A673 (cell line): ENCODE measurements at regions not wholly inside any gene's neighbourhood (a gene's known extent, or its start where the extent isn't known, plus 50 kb on each side); places are given as distances from the start of the nearest gene placed in this dataset.

Experiments
- BruUV-seq: library from RNA; stranded (reverse); fragments of 400-500 nt; replicated peaks from 2 replicates; lab custom pipeline; 2021; lab: Mats Ljungman, UMichigan
- CTCF ChIA-PET: fragments of 300-600 bp; sonication (Branson Sonifier 250); formaldehyde crosslinking; loops from one replicate; lab custom pipeline; 2022; ENCODE audit warnings: antibody characterized with exemption; lab: Charles Lee
- POLR2A ChIA-PET: fragments of 300-600 bp; sonication (Branson Sonifier 250); formaldehyde crosslinking; loops from one replicate; lab custom pipeline; 2022; ENCODE audit warnings: antibody characterized with exemption; ENCODE audit not compliant: low non-redundant PET; lab: Charles Lee
- DNase-seq: peaks from one replicate; pipeline ENCODE4 v3.0.0-alpha.2; 2015; ENCODE audit warnings: low spot score
- H3K27ac ChIP-seq: fragments of 200-600 bp; sonication (generic); 2 replicates; pipeline ENCODE4 v1.5.1; 2016; ENCODE audit warnings: mixed run types, low read depth, mild to moderate bottlenecking, mixed read lengths, antibody characterized with exemption, low read length; ENCODE audit not compliant: poor library complexity, severe bottlenecking
- H3K27me3 ChIP-seq: fragments of 200-600 bp; sonication (generic); replicated peaks from 2 replicates; pipeline ENCODE4 v1.6.1; 2017; ENCODE audit warnings: mixed run types, low read depth, mild to moderate bottlenecking, mixed read lengths, antibody characterized with exemption, low read length; ENCODE audit not compliant: insufficient read depth, poor library complexity
- H3K36me3 ChIP-seq: fragments of 200-600 bp; sonication (generic); 2 replicates; pipeline ENCODE4 v1.6.1; 2016; ENCODE audit warnings: mixed run types, mild to moderate bottlenecking, mixed read lengths, antibody characterized with exemption, low read length; ENCODE audit not compliant: insufficient read depth, poor library complexity, severe bottlenecking
- H3K4me1 ChIP-seq: fragments of 200-600 bp; sonication (generic); 2 replicates; pipeline ENCODE4 v1.6.1; 2017; ENCODE audit warnings: mixed run types, mild to moderate bottlenecking, mixed read lengths, antibody characterized with exemption, low read length; ENCODE audit not compliant: insufficient read depth, poor library complexity, severe bottlenecking
- H3K4me3 ChIP-seq: fragments of 200-600 bp; sonication (generic); 2 replicates; pipeline ENCODE4 v1.5.1; 2016; ENCODE audit warnings: low read depth, mixed run types, mild to moderate bottlenecking, mixed read lengths, low read length; ENCODE audit not compliant: poor library complexity, severe bottlenecking
- H3K9me3 ChIP-seq: fragments of 200-600 bp; sonication (generic); 2 replicates; pipeline ENCODE4 v1.6.1; 2016; ENCODE audit warnings: mixed run types, low read depth, mild to moderate bottlenecking, mixed read lengths, antibody characterized with exemption, low read length; ENCODE audit not compliant: poor library complexity, severe bottlenecking
- EZH2 ChIP-seq: fragments of 200-600 bp; sonication (generic); IDR thresholded peaks from 2 replicates; pipeline ENCODE4 v1.6.1; 2017; ENCODE audit warnings: borderline replicate concordance, low read depth, mild to moderate bottlenecking, mixed read lengths, antibody characterized with exemption, low read length; ENCODE audit not compliant: poor library complexity, severe bottlenecking
- intact Hi-C: fragments of 100-400 bp; cut with micrococcal nuclease; formaldehyde crosslinking; loops from one replicate; pipeline ENCODE4 v1.10.0; 2022; ENCODE audit not compliant: unreplicated experiment
- TF ChIP-seq, protein P1 (sequence below): fragments of 300-800, 200-600 bp; sonication (generic); conservative IDR thresholded peaks from 2 replicates; pipeline ENCODE4 v1.5.1; 2017; ENCODE audit warnings: low read depth, mild to moderate bottlenecking, antibody characterized with exemption, low read length, moderate library complexity, mixed read lengths

DNA sequence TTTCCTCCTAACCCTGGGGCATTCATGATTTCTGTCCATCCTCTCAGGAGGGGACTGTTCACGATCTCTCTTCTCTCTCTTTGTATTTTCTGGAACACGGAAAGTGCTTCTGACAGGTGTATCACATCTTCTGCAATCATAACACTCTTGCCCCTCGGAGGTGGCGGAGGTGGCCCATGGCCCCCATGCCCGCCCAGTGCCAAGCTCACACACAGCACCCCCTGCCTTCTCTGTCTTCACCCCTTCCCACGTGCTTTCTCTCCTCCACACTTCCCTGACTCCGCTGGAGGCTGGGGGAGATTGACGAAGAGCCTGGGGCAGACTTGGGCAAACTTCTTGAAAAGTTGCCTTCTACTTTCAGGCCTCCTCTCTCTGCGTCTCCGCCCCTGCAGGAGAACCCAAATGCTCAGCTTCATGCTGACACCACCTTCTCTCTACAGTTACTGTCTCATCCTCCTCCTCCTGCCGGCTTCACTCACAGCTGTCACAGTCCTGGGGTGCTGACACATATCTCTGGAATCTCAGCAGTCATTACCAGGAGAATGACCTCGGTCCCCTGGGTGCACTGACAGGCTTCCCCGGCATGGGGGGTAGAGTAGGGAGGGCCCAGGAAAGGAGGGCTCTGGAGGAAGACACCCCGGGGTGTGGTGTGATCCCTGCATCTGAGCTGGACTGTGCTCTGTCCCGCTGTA lies 127.1 kb downstream of the ENGASE start:
- no TSS peak for BruUV-seq
- no peak overlapping the region for H3K4me3 ChIP-seq
- POLR2A ChIA-PET, result no interaction called here
- intact Hi-C loops, result no loop called here
- TF ChIP-seq, protein P1, sequence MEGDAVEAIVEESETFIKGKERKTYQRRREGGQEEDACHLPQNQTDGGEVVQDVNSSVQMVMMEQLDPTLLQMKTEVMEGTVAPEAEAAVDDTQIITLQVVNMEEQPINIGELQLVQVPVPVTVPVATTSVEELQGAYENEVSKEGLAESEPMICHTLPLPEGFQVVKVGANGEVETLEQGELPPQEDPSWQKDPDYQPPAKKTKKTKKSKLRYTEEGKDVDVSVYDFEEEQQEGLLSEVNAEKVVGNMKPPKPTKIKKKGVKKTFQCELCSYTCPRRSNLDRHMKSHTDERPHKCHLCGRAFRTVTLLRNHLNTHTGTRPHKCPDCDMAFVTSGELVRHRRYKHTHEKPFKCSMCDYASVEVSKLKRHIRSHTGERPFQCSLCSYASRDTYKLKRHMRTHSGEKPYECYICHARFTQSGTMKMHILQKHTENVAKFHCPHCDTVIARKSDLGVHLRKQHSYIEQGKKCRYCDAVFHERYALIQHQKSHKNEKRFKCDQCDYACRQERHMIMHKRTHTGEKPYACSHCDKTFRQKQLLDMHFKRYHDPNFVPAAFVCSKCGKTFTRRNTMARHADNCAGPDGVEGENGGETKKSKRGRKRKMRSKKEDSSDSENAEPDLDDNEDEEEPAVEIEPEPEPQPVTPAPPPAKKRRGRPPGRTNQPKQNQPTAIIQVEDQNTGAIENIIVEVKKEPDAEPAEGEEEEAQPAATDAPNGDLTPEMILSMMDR, result no peak
- TF ChIP-seq EZH2, result no peak
- H3K9me3 ChIP-seq, result no peaks in the 10 kb centered on the region
- peak; percentile 58 for DNase-seq
- no peaks in the 10 kb centered on the region for H3K36me3 ChIP-seq
- CTCF ChIA-PET, result no interaction called here
- peaks cover 92% of the 10 kb centered on the region for H3K27me3 ChIP-seq
- H3K27ac ChIP-seq, result no peak overlapping the region
- no peaks in the 10 kb centered on the region for H3K4me1 ChIP-seq

DNA sequence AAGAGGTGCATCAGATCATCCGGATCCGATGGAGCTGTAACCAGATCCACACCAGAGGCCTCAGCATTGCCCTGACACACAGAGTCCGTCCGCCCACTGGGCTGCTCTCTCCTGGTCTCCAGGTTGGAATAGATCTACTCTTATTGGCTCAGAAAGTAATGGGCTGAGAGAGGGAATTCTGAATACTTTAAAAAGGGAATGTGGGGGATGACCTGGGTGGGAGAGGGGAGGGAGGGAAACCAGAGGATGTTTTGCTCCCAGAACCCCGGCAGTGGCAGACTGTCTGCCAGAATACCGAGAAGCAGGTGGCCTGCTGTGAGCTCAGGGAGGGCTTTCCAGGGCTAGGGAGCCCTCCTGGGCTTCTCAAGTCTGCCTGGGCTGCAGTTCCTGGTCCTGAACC lies 126.5 kb downstream of the ENGASE start:
- BruUV-seq, result no TSS peak
- intact Hi-C loops, result no loop called here
- no peak overlapping the region for H3K27ac ChIP-seq
- peaks cover 92% of the 10 kb centered on the region for H3K27me3 ChIP-seq
- ChIA-PET CTCF (no interaction called here), POLR2A (no interaction called here)
- no peaks in the 10 kb centered on the region for H3K9me3 ChIP-seq
- no peaks in the 10 kb centered on the region for H3K4me1 ChIP-seq
- DNase-seq, result no peak
- H3K36me3 ChIP-seq, result no peaks in the 10 kb centered on the region
- no peak overlapping the region for H3K4me3 ChIP-seq
- TF ChIP-seq, protein P1, result no peak
- no peak for TF ChIP-seq EZH2

DNA sequence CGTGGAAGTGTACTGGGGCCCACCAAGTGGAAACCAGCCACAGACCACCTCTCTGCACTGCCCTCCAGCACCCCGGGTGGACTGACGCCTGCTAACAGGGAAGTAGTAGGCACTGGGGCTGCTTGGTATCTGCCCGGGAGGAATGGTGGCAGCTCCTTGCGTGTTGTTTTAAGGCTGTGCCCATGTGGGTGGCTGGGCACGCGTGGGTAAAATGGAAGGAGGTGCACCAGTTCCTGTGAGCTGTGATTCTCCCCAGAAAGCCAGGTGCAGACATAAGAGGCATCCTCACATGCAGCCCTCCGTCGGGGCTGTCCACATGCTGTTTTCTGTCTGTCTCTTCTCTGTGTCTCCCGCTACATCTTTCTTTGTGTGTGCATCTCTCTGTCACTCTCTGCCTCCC lies 122.3 kb downstream of the ENGASE start:
- H3K4me1 ChIP-seq, result no peaks in the 10 kb centered on the region
- intact Hi-C loops, result no loop called here
- CTCF ChIA-PET, result no interaction called here

More for the DNA sequence above, 122.3 kb downstream of the ENGASE start:
- POLR2A ChIA-PET, result no interaction called here
- peaks cover 93% of the 10 kb centered on the region for H3K27me3 ChIP-seq
- no peaks in the 10 kb centered on the region for H3K9me3 ChIP-seq
- H3K27ac ChIP-seq, result no peak overlapping the region
- no peak overlapping the region for H3K4me3 ChIP-seq
- no peaks in the 10 kb centered on the region for H3K36me3 ChIP-seq
- no TSS peak for BruUV-seq
- no peak for TF ChIP-seq EZH2
- DNase-seq, result no peak
